ENCODE measurements at regions not wholly inside any gene's neighbourhood (a gene's known extent, or its start where the extent isn't known, plus 50 kb on each side); places are given as distances from the start of the nearest gene placed in this dataset.
A peak's percentile ranks its signal among the peaks of the same experiment; 100 is the strongest.

DNA sequence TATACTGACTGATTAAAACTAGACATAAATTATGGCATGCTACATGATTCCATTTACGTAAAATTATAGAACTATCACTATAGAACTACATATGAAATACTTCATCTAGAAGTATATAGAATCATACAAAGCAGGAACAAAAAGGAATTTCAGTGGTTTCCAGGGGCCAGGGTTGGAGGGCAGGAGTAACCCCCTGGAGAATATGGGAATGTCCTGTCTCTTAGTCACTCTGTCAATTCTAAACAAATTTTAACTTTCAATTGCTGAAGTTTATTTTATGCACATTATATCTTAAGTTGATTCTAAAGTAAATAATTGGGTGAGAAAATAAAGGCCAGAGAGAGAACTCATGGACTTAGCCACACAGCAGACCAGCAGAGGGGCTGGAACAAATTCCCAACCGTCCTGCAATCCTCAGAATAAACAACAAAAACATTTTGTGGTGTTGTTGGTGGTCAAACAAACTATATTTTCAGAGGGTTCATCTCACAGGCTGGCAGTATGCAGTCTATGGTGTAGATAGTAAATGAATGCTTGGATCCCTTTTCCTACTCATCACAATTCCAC lies 476.9 kb upstream of the SLIT2 start:
- DNase-seq, result no peak

- DNase-seq, result no peak
Observed at GRCh38 chr4:19772581-19772980, 479.1 kb upstream of the SLIT2 start.

GRCh38 chr4:19756661-19757060 lies 495.0 kb upstream of the SLIT2 start:
- no peak for DNase-seq

DNA sequence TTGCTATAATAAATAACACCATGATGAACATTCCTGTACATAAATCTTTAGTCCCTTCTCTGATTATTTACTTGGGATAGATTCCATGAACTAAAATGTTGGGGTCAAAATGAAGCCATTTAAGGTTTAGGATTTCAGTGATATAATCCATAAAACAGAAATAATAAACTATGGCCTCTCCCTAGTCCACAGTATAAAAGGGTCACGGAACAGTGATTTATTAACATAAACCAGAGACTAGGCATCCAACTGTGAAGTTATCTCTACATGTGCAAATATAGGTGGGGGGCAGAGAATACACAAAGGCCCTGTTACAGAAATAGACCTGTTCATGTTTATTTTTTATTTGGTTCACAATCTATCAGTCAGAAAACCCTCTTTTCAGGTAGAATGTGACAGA lies 499.1 kb upstream of the SLIT2 start:
- no peak for DNase-seq

GRCh38 chr4:19748519-19749479 lies 502.9 kb upstream of the SLIT2 start:
- peak; percentile 31 for DNase-seq

GRCh38 chr4:19746377-19746776 lies 505.3 kb upstream of the SLIT2 start:
- DNase-seq, result no peak

GRCh38 chr4:19743115-19743638 lies 508.5 kb upstream of the SLIT2 start:
- DNase-seq, result no peak

GRCh38 chr4:19739101-19739651 lies 512.5 kb upstream of the SLIT2 start:
- no peak for DNase-seq

DNA sequence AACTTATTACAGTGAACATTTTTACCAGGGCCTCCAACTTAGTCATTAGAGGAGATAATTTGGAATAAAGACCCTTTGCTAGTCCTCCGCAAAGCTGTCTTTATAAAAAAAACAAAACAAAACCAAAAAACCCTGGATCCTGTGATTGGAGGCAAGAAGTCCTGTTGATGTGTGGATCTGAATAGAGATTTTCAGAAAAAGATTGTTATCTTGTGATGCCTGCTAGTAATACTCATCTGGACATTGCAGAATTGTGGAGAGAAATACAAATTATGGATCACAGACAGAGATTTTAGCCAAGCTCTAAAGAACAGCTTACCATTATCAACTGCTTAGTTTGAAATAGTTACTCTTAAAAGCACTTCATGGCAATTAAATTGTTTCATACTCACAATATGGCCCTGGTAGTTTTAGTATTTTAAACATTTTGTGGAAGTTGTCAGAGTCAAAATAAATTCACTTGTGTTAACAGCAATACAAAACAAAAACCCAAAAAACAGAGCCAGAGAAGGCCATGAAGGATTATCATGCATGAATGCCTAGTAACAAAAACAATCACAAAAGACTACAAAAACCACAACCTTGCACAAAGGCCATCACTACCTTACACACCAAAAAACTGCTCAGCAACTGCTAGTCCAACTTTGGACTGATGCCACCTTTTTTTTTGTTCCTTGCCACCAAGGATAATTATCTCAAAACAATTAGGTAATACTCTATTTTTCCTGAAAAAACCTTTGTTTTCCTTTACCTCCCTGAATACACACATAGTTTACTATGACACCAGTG lies 514.5 kb upstream of the SLIT2 start:
- DNase-seq, result no peak

DNA sequence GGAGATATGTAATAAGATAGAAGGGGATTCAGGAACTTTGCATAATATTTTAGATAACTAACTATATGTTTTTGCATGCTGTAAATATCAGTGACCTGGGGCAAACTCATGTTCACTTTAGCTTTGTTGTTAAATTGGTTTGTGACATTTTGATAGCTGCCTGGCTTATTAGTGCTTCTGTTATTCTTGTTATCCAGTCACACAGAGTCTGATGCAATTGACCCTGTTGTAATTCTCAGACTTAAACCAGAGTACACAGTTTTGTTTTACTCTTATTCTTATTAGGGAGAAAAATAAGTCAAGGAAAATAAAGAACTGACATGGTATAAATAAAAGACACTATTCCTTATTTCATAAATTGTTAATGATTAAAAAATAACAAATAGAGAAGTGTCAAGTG lies 516.7 kb upstream of the SLIT2 start:
- no peak for DNase-seq

DNA sequence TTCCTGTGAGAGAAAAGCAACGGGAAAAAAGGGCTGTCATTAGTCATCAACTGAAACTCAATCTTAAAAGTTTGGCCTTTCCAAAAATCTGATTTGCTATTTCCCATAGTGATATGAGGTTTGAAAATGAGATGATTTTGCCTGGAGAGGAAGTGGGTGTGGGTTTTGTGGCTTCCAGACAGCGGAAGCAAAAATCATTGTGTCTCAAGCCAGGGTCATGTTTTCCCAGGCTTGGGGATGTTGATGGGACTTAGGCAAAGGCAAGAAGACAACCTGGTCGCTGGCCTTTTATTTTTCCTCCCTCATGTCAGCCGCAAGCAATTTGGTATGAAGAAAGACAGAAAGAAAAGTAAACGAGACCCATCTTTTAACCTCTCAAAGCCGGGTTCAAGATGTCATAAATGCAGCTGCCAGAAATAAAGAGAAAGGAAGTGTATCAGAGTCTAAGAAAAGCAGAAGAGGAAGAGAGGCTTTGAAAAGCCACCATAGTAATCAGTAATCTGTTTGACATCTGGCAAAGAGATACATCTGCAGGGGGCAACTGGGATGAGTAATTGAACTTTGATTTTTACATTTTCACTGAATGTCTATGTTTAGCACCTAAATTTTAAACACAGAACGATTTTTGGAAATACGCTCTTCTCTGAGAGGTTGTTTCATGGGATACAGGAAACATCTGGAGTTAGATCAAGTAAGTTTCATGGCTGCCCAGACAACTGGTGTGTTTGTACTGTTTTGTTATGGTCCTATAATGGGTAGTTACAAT lies 521.6 kb upstream of the SLIT2 start:
- DNase-seq, result peak; percentile 47

GRCh38 chr4:19728773-19729172 lies 522.9 kb upstream of the SLIT2 start:
- DNase-seq, result no peak

- DNase-seq, result no peak
Observed at GRCh38 chr4:19727141-19727540, 524.6 kb upstream of the SLIT2 start.

DNA sequence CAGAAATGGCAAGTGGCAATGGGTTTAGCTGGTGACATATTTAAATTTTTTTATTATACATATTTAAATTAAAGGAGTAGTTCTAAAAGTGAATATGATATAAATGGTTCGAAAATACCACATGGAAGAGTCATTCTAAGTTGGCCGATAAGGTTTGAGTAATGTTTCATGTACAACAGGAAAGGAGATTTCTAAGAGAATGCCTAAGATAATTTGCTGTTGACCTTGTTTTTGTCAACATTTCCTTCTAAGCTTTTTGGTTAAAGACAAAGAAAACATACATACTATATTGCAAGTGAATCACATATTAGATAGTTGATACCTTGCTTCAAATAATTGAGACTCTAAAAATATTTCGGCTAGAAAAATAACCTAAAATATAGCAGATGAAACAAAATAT lies 526.6 kb upstream of the SLIT2 start:
- no peak for DNase-seq

GRCh38 chr4:19722404-19722803 lies 529.3 kb upstream of the SLIT2 start:
- DNase-seq, result no peak

- DNase-seq, result no peak
Observed at GRCh38 chr4:19721587-19721986, 530.1 kb upstream of the SLIT2 start.

DNA sequence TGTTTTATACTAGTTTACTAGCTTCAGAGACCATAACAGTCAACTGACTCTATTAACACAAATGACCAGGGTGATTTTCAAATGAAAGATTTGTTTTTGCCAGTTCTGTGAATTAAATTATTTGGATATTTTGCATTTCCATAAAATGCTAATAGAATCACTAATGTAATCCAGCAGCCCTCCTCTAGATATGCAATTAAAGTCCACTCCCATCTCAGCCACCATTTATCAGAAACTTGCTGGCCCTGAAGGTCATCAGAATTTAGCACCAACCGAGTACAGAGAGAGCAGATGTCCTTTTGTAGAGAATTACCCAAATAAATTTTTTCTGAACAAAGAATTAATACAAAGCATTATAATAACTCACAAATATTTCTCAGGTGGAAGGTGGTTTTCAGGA lies 531.1 kb upstream of the SLIT2 start:
- DNase-seq, result no peak

DNA sequence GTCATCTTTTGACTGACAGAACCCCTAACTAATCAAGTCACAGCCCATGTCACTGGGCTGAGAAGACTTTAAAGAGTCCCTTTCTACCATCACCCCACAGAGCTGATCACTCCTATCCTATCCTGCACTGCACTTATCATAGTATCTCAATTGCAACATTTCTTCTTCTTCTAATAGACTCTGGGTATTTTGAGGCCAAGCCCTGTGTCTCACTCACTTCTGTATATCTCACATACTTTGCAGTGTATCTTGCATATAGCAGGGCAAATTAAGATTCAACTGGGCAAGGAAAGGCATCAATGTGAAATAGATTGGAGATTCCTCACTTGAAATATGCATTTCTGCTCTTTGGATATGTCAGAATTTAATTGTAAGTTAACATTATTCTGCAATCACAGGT lies 531.5 kb upstream of the SLIT2 start:
- no peak for DNase-seq

- no peak for DNase-seq
Observed at GRCh38 chr4:19711871-19712270, 539.8 kb upstream of the SLIT2 start.

DNA sequence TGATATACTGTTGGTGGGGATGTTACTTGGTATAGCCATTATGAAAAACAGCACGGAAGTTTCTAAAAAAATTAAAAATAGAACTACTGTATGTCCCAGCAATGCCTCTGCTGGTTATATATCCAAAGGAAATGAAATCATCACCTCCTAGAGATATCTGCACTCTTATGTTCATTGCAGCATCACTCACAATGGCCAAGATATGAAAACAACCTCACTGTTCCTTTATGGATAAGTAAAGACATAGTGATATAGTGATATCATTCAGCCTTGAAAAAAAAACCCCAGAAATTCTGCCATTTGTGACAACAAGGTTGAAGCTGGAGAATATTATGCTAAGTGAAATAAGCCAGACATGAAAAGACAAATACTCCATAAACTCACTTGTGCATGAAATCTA lies 543.8 kb upstream of the SLIT2 start:
- DNase-seq, result no peak

DNA sequence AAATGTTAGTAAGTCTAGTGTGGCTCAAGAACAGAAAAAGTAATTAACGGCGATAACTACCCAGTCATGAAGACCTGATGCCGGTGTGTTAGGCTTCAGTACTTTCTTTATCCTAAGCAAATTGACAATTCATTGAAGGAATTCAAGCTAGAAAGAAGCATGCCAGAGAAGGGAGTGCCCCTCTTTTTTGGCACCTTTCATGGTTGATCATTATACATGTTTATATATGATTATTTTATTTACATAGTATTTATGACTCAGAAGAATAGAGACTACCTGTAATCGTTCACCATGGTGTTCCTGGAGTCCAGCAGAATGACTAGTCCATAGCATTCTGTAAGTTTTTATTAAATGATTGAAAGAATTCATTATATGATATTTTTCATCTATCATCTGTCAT lies 548.3 kb upstream of the SLIT2 start:
- no peak for DNase-seq

DNA sequence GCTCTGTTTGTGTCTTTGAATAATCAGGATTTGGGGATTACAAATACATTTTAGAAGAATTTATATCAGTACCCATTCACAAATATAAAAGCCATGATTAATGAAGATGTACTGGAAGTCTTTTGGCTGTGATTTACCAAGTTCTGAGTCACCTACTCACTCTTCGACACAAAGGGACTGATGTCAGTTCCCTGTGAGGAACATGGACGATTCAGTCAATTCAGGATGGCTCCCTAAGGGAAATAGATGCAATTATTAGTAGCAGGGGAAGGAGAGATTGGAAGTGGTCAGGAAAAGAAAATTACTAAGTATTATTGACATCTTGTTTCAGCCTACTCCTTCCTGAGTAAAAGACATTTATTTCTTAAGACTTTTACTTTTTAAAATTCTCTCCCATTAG lies 550.7 kb upstream of the SLIT2 start:
- no peak for DNase-seq

Data from right hindlimb (tissue), 1 donor.